A549 (cell line): ENCODE measurements at regions not wholly inside any gene's neighbourhood (a gene's known extent, or its start where the extent isn't known, plus 50 kb on each side); places are given as distances from the start of the nearest gene placed in this dataset.

ENCODE experiments used
- BCL3 ChIP-seq: fragments of >200 bp; sonication (Bioruptor Twin); formaldehyde crosslinking; IDR thresholded peaks from 3 replicates; pipeline ENCODE4 v1.6.1; 2016
- BHLHE40 ChIP-seq: IDR thresholded peaks from 2 replicates; pipeline ENCODE4 v1.6.1; 2012; ENCODE audit warnings: low read depth, low read length, inconsistent platforms
- CTCF ChIP-seq: fragments of >200 bp; sonication (Bioruptor Twin); formaldehyde crosslinking; IDR thresholded peaks from 3 replicates; pipeline ENCODE4 v1.5.1; 2016
- EHF ChIP-seq: fragments of 250-450 bp; sonication (Bioruptor Pico); IDR thresholded peaks from 2 replicates; pipeline ENCODE4 v1.5.0; 2020; ENCODE audit warnings: mild to moderate bottlenecking
- ELK1 ChIP-seq: fragments of 150-350 bp; IDR thresholded peaks from 2 replicates; pipeline ENCODE4 v1.6.1; 2014; ENCODE audit warnings: low read depth, mild to moderate bottlenecking, low read length
- HOXA7 ChIP-seq: fragments of 250-450 bp; sonication (Bioruptor Pico); IDR thresholded peaks from 2 replicates; pipeline ENCODE4 v1.5.0; 2020; ENCODE audit warnings: mild to moderate bottlenecking, moderate library complexity
- KDM1A ChIP-seq: fragments of 200-600 bp; sonication (generic); IDR thresholded peaks from 2 replicates; pipeline ENCODE4 v1.6.1; 2016; ENCODE audit warnings: low read depth, mild to moderate bottlenecking
- MAX ChIP-seq: IDR thresholded peaks from 2 replicates; pipeline ENCODE4 v1.6.1; 2012
- MYC ChIP-seq: IDR thresholded peaks from 2 replicates; pipeline ENCODE4 v1.6.1; 2012; ENCODE audit warnings: mild to moderate bottlenecking, inconsistent platforms, low read length, improper control_type of control experiment, borderline replicate concordance
- NPAS2 ChIP-seq: fragments of 250-450 bp; sonication (Bioruptor Pico); IDR thresholded peaks from 2 replicates; pipeline ENCODE4 v1.8.0; 2022; ENCODE audit warnings: mild to moderate bottlenecking, moderate library complexity, borderline replicate concordance
- PBX3 ChIP-seq: IDR thresholded peaks from 2 replicates; pipeline ENCODE4 v1.6.1; 2012
- POLR2A ChIP-seq: IDR thresholded peaks from 2 replicates; pipeline ENCODE4 v1.6.1; 2012; ENCODE audit warnings: mild to moderate bottlenecking, low read length
- ZC3H11A ChIP-seq: fragments of 450-650 bp; IDR thresholded peaks from 2 replicates; pipeline ENCODE4 v1.6.1; 2014; ENCODE audit warnings: antibody characterized with exemption, mild to moderate bottlenecking
- ZSCAN20 ChIP-seq: fragments of 250-450 bp; sonication (Bioruptor Pico); IDR thresholded peaks from 2 replicates; pipeline ENCODE4 v1.8.0; 2022; ENCODE audit warnings: mild to moderate bottlenecking, moderate library complexity

- no peak for TF ChIP-seq CTCF
- no peak for TF ChIP-seq PBX3
- TF ChIP-seq ELK1 = no peak
- no peak for TF ChIP-seq KDM1A
- no peak for TF ChIP-seq EHF (CRISPR knock-in tag)
- no peak for TF ChIP-seq HOXA7
- TF ChIP-seq MAX = no peak
- no peak for TF ChIP-seq BHLHE40
- TF ChIP-seq ZSCAN20 (CRISPR knock-in tag) = no peak
- TF ChIP-seq POLR2A = no peak
- no peak for TF ChIP-seq NPAS2 (CRISPR knock-in tag)
- no peak for TF ChIP-seq ZC3H11A
- TF ChIP-seq BCL3 = no peak
- TF ChIP-seq MYC = no peak
Measured at GRCh38 chr2:153134725-153135124, 343.8 kb downstream of the RPRM start.
